ENCODE measurements at regions not wholly inside any gene's neighbourhood (a gene's known extent, or its start where the extent isn't known, plus 50 kb on each side); places are given as distances from the start of the nearest gene placed in this dataset.

- no peaks in the 10 kb centered on the region for H3F3A ChIP-seq (ENCODE audit: insufficient read depth, low read length)
- no peak for TF ChIP-seq EZH2 (IDR thresholded peaks at IDR 0.05; ENCODE audit: borderline replicate concordance, low read length)
- no peak for TF ChIP-seq CTCF (IDR thresholded peaks at IDR 0.05; ENCODE audit: low read length)
- no peaks in the 10 kb centered on the region for H3K9me2 ChIP-seq (ENCODE audit: low read depth, low read length)
- no peak overlapping the region for H2AFZ ChIP-seq (ENCODE audit: low read length)
- no peak overlapping the region for H3K9ac ChIP-seq (ENCODE audit: low read length)
- H3K27ac ChIP-seq (ENCODE audit: low read depth, low read length, poor library complexity, severe bottlenecking): no peak overlapping the region
- no peaks in the 10 kb centered on the region for H3K4me1 ChIP-seq (ENCODE audit: insufficient read depth, low read length, severe bottlenecking)
- H3K27me3 ChIP-seq (ENCODE audit: insufficient read depth, low read length): no peaks in the 10 kb centered on the region; the same call in 1 of the 2 replicates
- no peaks in the 10 kb centered on the region for H4K20me1 ChIP-seq (ENCODE audit: insufficient read depth, low read length)
- no peaks in the 10 kb centered on the region for H3K36me3 ChIP-seq (ENCODE audit: insufficient read depth, low read length)
- H3K4me3 ChIP-seq (ENCODE audit: low read depth, low read length, poor library complexity, severe bottlenecking): no peak overlapping the region
- no peak overlapping the region for H3K4me2 ChIP-seq (ENCODE audit: low read length)
- H3K9me3 ChIP-seq (ENCODE audit: low read length): no peaks in the 10 kb centered on the region
- no peaks in the 10 kb centered on the region for H3K79me2 ChIP-seq (ENCODE audit: insufficient read depth, low read length)
Observed at GRCh38 chr10:121005948-121006587, 154.9 kb downstream of the WDR11 start.

GRCh38 chr10:121007264-121007663 lies 156.1 kb downstream of the WDR11 start:
- H3K9ac ChIP-seq (ENCODE audit: low read length): no peak overlapping the region
- H3K9me2 ChIP-seq (ENCODE audit: low read depth, low read length): no peaks in the 10 kb centered on the region
- no peaks in the 10 kb centered on the region for H4K20me1 ChIP-seq (ENCODE audit: insufficient read depth, low read length)
- no peak for TF ChIP-seq EZH2 (IDR thresholded peaks at IDR 0.05; ENCODE audit: borderline replicate concordance, low read length)
- no peak for TF ChIP-seq CTCF (IDR thresholded peaks at IDR 0.05; ENCODE audit: low read length)
- H3K27me3 ChIP-seq (ENCODE audit: insufficient read depth, low read length): no peaks in the 10 kb centered on the region
- H3K27ac ChIP-seq (ENCODE audit: low read depth, low read length, poor library complexity, severe bottlenecking): no peak overlapping the region
- H3K4me2 ChIP-seq (ENCODE audit: low read length): no peak overlapping the region
- H3K4me3 ChIP-seq (ENCODE audit: low read depth, low read length, poor library complexity, severe bottlenecking): no peak overlapping the region
- no peaks in the 10 kb centered on the region for H3K79me2 ChIP-seq (ENCODE audit: insufficient read depth, low read length)
- no peaks in the 10 kb centered on the region for H3F3A ChIP-seq (ENCODE audit: insufficient read depth, low read length)
- no peaks in the 10 kb centered on the region for H3K36me3 ChIP-seq (ENCODE audit: insufficient read depth, low read length)
- H2AFZ ChIP-seq (ENCODE audit: low read length): no peak overlapping the region
- H3K4me1 ChIP-seq (ENCODE audit: insufficient read depth, low read length, severe bottlenecking): no peaks in the 10 kb centered on the region
- H3K9me3 ChIP-seq (ENCODE audit: low read length): no peaks in the 10 kb centered on the region

GRCh38 chr10:121015916-121016315 lies 164.8 kb downstream of the WDR11 start:
- TF ChIP-seq EZH2 (IDR thresholded peaks at IDR 0.05; ENCODE audit: borderline replicate concordance, low read length): no peak
- H3K4me1 ChIP-seq (ENCODE audit: insufficient read depth, low read length, severe bottlenecking): no peaks in the 10 kb centered on the region
- no peaks in the 10 kb centered on the region for H4K20me1 ChIP-seq (ENCODE audit: insufficient read depth, low read length)
- no peak overlapping the region for H3K4me2 ChIP-seq (ENCODE audit: low read length)
- no peaks in the 10 kb centered on the region for H3K79me2 ChIP-seq (ENCODE audit: insufficient read depth, low read length)
- no peaks in the 10 kb centered on the region for H3F3A ChIP-seq (ENCODE audit: insufficient read depth, low read length)
- H3K9me2 ChIP-seq (ENCODE audit: low read depth, low read length): no peaks in the 10 kb centered on the region
- 0 out of 2 replicates have a peak, but pooled peaks cover 3% of the 10 kb centered on the region for H3K9me3 ChIP-seq (ENCODE audit: low read length)
- H3K36me3 ChIP-seq (ENCODE audit: insufficient read depth, low read length): no peaks in the 10 kb centered on the region
- no peak overlapping the region for H3K9ac ChIP-seq (ENCODE audit: low read length)
- no peaks in the 10 kb centered on the region for H3K27me3 ChIP-seq (ENCODE audit: insufficient read depth, low read length)
- no peak overlapping the region for H3K27ac ChIP-seq (ENCODE audit: low read depth, low read length, poor library complexity, severe bottlenecking)
- H2AFZ ChIP-seq (ENCODE audit: low read length): no peak overlapping the region
- H3K4me3 ChIP-seq (ENCODE audit: low read depth, low read length, poor library complexity, severe bottlenecking): no peak overlapping the region
